ENCODE measurements at regions not wholly inside any gene's neighbourhood (a gene's known extent, or its start where the extent isn't known, plus 50 kb on each side); places are given as distances from the start of the nearest gene placed in this dataset.

GRCh38 chr1:191668525-191668924, 489.7 kb upstream of the RGS18 start:
- TF ChIP-seq NFYB (IDR thresholded peaks at IDR 0.05; ENCODE audit: insufficient read depth, low read depth, low read length) (no peak), CTCF (IDR thresholded peaks at IDR 0.05 in 2 of 3, conservative IDR thresholded peaks at IDR 0.05 in 1 of 3; ENCODE audit: control insufficient read depth in 2 of 3, extremely low read depth in 1 of 3, insufficient read depth in 1 of 3, low read depth in 3 of 3, low read length in 3 of 3) (no peak), PAX5 (IDR thresholded peaks at IDR 0.05; ENCODE audit: borderline replicate concordance, low read depth, low read length) (no peak), EZH2 (IDR thresholded peaks at IDR 0.05; ENCODE audit: borderline replicate concordance, control insufficient read depth, low read depth, low read length) (no peak), BRCA1 (IDR thresholded peaks at IDR 0.05; ENCODE audit: low read depth, low read length) (no peak), CHD4 (IDR thresholded peaks at IDR 0.05) (no peak), POLR2AphosphoS2 (IDR thresholded peaks at IDR 0.05; ENCODE audit: low read depth, low read length) (no peak), MYC (IDR thresholded peaks at IDR 0.05; ENCODE audit: insufficient read depth, insufficient read length, insufficient replicate concordance, low read length, severe bottlenecking) (no peak), RFX5 (IDR thresholded peaks at IDR 0.05; ENCODE audit: low read depth, low read length) (no peak), RAD21 (IDR thresholded peaks at IDR 0.05; ENCODE audit: insufficient read depth, low read depth, low read length) (no peak), POLR2AphosphoS5 (IDR thresholded peaks at IDR 0.05; ENCODE audit: low read length) (no peak)

Measured in GM12878 (cell line).